OCI-M2 (cell line): ENCODE measurements at regions not wholly inside any gene's neighbourhood (a gene's known extent, or its start where the extent isn't known, plus 50 kb on each side); places are given as distances from the start of the nearest gene placed in this dataset.
"Not testable (repeated sequence)": the region's sequence is repeated elsewhere in the genome, so short reads cannot be mapped to it uniquely, and the experiment has no call there.

Experiments
- DNase-seq: peaks from one replicate; lab custom pipeline; 2025; ENCODE audit not compliant: unreplicated experiment; lab: John Stamatoyannopoulos, UW

GRCh38 chr14:44620121-44621019, 113.3 kb upstream of the FSCB start:
- no peak for DNase-seq

DNA sequence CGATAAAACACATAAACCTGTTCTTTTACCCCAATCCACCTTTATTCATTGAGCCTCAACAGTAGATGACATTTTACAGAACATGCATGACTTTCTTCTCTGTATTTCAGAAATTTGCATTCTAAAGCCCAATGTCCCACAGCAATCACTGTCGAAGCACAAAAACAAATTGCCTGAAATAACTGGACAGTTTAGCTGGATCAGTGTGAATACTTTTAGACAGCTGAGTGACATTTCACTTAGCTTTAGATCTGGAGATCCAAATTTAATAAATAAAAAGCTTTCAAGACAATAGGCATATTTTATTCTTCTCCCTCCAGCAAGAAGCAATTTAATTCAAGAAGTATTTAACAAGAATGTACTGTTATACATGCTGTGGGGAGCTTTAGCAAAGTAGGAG, 109.1 kb upstream of the FSCB start:
- DNase-seq = no peak

DNA sequence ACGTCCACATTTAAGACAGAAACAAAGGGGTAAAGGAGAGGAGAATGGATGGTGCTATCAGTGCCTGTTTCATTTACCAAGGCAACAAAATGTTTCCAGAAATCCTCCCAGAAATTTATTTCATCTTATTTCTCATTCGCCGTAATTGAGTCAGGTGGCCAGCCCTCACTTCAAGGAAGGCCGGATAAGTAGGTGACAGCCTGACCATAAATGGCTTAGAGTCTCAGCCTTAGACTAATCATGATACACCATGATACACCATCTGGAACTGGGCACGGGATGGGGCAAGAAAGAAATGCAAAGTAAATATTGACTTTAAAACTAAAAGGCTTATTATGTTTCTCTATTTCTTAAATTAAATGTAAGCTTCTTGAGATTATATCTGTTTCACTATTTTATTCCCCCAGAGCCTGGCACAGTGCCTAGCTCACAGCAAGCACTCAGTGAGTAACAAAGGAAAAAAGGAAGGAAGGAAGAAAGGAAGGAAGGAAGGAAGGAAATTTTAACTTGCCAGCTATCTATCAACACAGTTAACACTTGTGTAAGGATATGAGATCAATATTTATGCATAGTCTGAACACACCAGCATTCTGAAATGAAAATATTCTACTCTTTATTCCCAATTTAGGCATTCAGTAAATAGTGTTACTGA, 106.1 kb upstream of the FSCB start:
- no peak for DNase-seq

DNA sequence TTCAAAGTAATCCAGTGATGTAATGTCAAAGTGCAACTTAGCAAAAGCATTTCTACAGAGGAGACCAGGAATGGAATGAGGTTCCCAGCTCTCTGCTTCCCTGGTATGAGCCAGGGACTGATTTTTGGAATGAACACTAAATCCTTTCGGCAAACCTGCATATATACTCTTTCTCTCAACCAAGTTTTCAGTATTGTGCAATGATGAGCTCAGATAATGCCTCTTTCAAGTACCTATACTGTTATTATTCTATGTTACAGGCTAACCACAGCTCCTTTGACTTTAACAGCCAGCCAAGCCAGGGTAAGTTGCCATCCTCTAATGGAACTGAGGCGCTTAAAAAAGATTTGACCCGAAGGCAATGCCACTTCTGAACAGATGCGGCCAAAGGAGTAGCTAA, 104.9 kb upstream of the FSCB start:
- DNase-seq = no peak

DNA sequence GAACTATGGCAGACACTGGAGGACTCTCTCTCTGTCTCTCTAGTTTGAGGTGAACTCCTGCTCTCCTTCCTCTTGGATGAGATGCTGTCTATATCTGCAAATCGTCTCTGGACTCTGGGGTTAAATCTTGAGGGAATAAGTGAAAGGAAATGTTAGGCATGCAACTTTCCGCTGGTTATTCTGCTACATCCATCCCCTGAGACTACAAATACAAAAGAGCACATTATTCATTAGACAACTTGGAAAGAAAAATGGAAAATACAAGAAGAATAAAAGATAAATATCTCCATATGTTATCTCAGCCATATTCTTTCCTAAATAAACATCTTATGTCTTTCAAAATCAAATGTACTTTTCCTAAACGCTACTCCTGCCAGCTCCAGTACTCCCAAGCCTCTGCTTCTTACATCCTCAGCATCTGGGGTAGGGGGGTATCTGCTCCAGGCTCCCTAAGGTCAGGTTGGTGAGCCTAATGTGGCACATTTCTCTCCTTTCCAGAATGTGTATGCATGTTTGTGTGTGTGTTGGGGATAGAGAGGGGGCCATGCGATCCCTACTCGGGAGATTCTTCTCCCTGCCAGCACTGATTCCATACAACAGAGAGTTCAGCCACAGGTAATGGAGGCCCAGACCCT, 102.9 kb upstream of the FSCB start:
- no peak for DNase-seq

GRCh38 chr14:44609201-44609600, 102.1 kb upstream of the FSCB start:
- no peak for DNase-seq

DNA sequence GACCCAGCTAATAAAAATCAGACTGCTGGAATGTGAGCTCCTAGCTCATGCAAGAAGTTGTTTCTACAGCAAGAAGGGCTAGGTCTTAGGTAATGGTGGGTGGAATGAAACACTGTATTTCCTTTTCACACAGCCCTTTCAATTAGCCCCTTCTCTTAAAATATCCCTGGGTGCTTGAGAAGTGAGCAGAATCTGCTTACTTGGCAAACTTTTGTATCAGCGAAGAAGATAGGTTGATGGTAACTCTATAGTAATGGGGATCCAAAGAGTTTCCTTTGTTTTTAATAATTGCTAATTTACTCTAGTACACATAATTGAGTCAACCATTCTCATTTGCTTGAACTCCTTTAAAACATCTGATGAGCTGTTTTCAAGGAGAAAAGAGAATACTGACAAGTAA, 100.6 kb upstream of the FSCB start:
- no peak for DNase-seq

- DNase-seq = no peak
These were observed 99.5 kb upstream of the FSCB start for GRCh38 chr14:44606576-44606975.

GRCh38 chr14:44601266-44601665, 94.2 kb upstream of the FSCB start:
- not testable (repeated sequence) for DNase-seq

- no peak for DNase-seq
These were observed 82.1 kb upstream of the FSCB start for GRCh38 chr14:44589180-44589579.

DNA sequence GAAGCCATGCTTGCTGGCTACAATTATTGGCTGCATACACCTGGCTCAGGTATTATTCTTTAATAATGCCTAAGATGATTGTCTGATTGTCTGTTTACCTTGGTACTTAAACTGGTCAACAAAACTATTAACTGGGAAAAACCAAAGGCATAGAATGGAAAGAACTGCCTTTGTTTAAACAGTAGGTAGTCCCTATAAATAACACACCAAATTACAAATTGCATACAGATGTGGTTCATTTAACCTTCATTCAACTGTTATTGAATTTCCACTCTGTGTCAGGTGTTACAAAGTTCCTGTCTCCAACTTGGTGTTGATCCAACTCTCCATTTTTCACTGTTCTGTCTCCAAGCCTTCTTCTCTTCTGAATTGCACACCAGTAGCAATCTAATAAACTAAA, 79.8 kb upstream of the FSCB start:
- DNase-seq = no peak

GRCh38 chr14:44576356-44576755, 69.3 kb upstream of the FSCB start:
- DNase-seq = no peak

DNA sequence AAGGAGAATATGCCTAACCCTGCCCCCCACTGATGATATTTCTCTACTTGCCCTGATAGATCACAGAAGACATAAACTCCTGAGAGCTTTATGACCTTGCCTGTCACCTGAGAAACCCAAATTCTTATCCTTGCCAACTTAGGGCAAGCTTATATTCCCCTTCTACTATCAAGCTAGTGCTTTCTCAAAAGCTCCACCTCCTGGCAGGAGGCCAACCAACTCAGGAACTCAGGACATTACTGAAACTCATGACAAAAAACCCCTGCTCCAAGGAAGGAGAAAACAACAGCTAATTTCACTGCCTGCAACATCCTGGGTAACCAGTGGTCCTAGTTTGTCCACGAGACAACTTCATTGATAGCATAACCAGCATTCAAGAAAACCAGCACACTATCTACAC, 60.9 kb upstream of the FSCB start:
- no peak for DNase-seq

DNA sequence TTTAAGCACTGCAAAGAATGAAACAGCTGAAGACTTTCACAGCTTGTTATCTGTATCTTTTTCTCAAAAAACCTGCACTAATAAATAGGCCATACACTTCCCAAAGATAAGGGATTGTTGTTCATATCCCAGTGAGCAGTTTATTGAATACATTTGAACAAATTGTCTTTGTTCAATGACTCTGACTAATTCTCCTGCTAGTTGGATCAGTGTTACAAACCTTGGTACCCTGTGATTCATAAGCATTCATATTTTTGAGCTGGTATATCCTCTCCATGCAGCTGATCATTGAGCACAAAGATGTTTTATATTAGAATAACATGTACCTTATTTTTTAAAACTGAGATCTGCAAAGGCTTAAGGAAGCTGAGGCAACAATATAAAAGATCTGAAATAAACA, 58.9 kb upstream of the FSCB start:
- no peak for DNase-seq

- DNase-seq = no peak
These were observed 57.8 kb upstream of the FSCB start for GRCh38 chr14:44564908-44565307.
